ENCODE measurements at regions not wholly inside any gene's neighbourhood (a gene's known extent, or its start where the extent isn't known, plus 50 kb on each side); places are given as distances from the start of the nearest gene placed in this dataset.

GRCh38 chr7:105002-105401 is 87.4 kb upstream of the FAM20C start:
- no peak overlapping the region for H3K4me3 ChIP-seq (ENCODE audit: low read depth, low read length)
- H3K36me3 ChIP-seq (replicated peaks): no peaks in the 10 kb centered on the region
- H3K27ac ChIP-seq: no peak overlapping the region
- TF ChIP-seq CTCF (IDR thresholded peaks at IDR 0.05; ENCODE audit: low read depth, low read length, missing control alignments): no peak
- no peak for DNase-seq
- in situ Hi-C loops (cut with HindIII; ENCODE audit: low pct_ligation_motif_present, low sequenced_read_pairs): no loop called here
- H3K27me3 ChIP-seq (replicated peaks): no peaks in the 10 kb centered on the region

GRCh38 chr7:106356-106755 is 86.0 kb upstream of the FAM20C start:
- TF ChIP-seq CTCF (IDR thresholded peaks at IDR 0.05; ENCODE audit: low read depth, low read length, missing control alignments): no peak
- no peak overlapping the region for H3K4me3 ChIP-seq (ENCODE audit: low read depth, low read length)
- in situ Hi-C loops (cut with HindIII; ENCODE audit: low pct_ligation_motif_present, low sequenced_read_pairs): no loop called here
- H3K27ac ChIP-seq: no peak overlapping the region
- DNase-seq: no peak
- H3K36me3 ChIP-seq (replicated peaks): no peaks in the 10 kb centered on the region
- H3K27me3 ChIP-seq (replicated peaks): no peaks in the 10 kb centered on the region

DNA sequence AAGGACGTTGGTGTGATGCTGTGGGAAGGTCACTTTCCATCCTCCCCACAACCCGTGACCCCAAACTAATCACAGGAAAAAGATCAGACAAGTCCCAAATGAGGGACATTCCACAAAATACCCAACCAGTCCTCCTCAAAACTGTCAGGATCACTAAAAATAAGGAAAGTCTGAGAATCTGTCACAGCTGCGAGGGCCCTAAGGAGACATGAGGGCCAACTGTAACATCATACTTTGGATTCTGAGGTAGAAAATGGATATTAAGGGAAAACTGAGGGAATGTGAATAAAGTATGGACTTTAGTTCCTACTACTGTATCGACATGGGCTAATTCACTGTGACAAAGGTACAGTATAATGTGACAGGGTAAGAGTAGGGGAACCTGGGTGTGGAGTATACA is 85.1 kb upstream of the FAM20C start:
- no peak overlapping the region for H3K4me3 ChIP-seq (ENCODE audit: low read depth, low read length)
- H3K27me3 ChIP-seq (replicated peaks): no peaks in the 10 kb centered on the region
- no peak overlapping the region for H3K27ac ChIP-seq
- H3K36me3 ChIP-seq (replicated peaks): no peaks in the 10 kb centered on the region
- in situ Hi-C loops (cut with HindIII; ENCODE audit: low pct_ligation_motif_present, low sequenced_read_pairs): no loop called here
- no peak for DNase-seq
- no peak for TF ChIP-seq CTCF (IDR thresholded peaks at IDR 0.05; ENCODE audit: low read depth, low read length, missing control alignments)

DNA sequence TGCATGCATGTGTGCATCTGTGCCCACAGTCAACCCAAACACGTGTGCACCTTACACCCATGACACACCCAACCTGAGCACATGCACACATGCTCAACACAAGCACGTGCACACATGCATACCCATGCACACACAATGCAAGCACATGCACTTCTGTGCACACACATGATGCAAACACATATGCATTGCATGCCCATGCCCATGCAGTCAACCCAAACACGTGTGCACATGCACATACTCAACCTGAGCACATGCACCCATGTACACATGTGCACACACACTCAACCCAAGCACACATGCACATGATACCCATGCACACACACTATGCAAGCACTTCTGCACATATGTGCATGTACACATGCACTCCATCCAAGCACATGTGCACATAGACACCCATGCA is 84.5 kb upstream of the FAM20C start:
- H3K36me3 ChIP-seq (replicated peaks): no peaks in the 10 kb centered on the region
- no peaks in the 10 kb centered on the region for H3K27me3 ChIP-seq (replicated peaks)
- in situ Hi-C loops (cut with HindIII; ENCODE audit: low pct_ligation_motif_present, low sequenced_read_pairs): no loop called here
- no peak overlapping the region for H3K4me3 ChIP-seq (ENCODE audit: low read depth, low read length)
- no peak overlapping the region for H3K27ac ChIP-seq
- TF ChIP-seq CTCF (IDR thresholded peaks at IDR 0.05; ENCODE audit: low read depth, low read length, missing control alignments): no peak
- DNase-seq: no peak

DNA sequence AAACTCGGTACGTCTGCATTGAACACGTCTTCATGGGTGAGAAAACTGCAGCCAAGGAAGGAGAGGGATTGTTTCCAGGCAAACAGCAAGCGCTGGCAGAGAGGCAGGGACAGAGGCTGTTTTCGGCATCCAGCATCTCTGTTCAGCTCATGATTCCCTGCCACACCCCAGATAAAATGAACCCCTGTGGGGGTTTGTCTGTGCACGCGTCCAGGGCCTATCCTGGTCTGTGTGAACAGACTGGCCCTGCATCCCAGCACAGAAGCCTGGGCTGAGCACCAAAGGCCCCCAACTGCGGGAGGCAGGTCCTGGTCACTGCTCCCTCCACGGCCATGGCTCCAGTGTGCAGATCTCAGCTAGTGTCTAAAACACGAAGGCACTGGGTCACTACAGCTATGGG is 83.3 kb upstream of the FAM20C start:
- H3K4me3 ChIP-seq (ENCODE audit: low read depth, low read length): no peak overlapping the region
- H3K27me3 ChIP-seq (replicated peaks): no peaks in the 10 kb centered on the region
- in situ Hi-C loops (cut with HindIII; ENCODE audit: low pct_ligation_motif_present, low sequenced_read_pairs): no loop called here
- H3K36me3 ChIP-seq (replicated peaks): no peaks in the 10 kb centered on the region
- no peak for DNase-seq
- no peak overlapping the region for H3K27ac ChIP-seq
- TF ChIP-seq CTCF (IDR thresholded peaks at IDR 0.05; ENCODE audit: low read depth, low read length, missing control alignments): no peak

DNA sequence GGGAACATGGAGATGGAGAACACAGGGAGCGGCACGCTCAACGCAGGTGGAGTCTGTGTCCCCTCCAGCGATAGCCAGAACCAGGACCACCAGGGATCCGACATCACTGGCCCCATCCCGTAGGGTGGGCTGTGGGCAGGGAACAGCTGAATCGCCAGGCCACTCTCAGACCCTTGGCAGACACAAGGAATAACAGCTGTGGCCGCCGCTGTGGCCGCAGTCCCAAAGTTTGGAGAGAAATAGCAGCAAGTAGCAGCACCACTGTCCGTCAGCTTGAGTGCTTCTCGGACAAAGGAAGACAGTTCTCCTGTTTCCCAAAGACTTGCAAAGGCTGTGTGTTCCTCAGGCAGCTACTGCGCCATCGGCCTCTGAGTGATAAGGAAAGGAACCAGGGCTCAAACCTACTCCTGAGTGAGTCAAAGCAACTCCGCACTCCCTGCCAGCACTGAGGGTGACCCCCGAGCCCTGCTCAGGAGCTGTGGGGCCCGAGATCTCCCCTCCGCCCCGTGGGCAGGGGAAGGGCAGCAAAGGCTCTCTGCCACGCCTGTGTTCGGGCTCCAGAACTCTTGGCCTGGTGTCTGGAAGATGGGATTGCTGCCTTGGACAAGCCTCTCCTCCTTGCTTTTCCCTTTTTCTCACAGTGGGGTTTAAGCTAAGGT is 82.3 kb upstream of the FAM20C start:
- Histone ChIP-seq H3K36me3 (replicated peaks) (no peaks in the 10 kb centered on the region), H3K27me3 (replicated peaks) (no peaks in the 10 kb centered on the region), H3K27ac (no peak overlapping the region), H3K4me3 (ENCODE audit: low read depth, low read length) (no peak overlapping the region)
- in situ Hi-C loops (cut with HindIII; ENCODE audit: low pct_ligation_motif_present, low sequenced_read_pairs): no loop called here
- no peak for DNase-seq
- no peak for TF ChIP-seq CTCF (IDR thresholded peaks at IDR 0.05; ENCODE audit: low read depth, low read length, missing control alignments)
